Inferior parietal cortex (tissue), 1 donor: ENCODE measurements at regions not wholly inside any gene's neighbourhood (a gene's known extent, or its start where the extent isn't known, plus 50 kb on each side); places are given as distances from the start of the nearest gene placed in this dataset.
"Not testable (repeated sequence)": the region's sequence is repeated elsewhere in the genome, so short reads cannot be mapped to it uniquely, and the experiment has no call there.

Source experiments
- DNase-seq: peaks from one replicate; pipeline ENCODE4 v3.0.0-alpha.2; 2016; ENCODE audit errors: extremely low spot score

GRCh38 chr14:43438056-43438455 lies 1069.0 kb downstream of the FSCB start:
- DNase-seq: no peak

GRCh38 chr14:43418324-43418723 lies 1088.8 kb downstream of the FSCB start:
- DNase-seq: no peak

- no peak for DNase-seq
Observed at GRCh38 chr14:43413084-43413483, 1094.0 kb downstream of the FSCB start.

GRCh38 chr14:43411841-43412240 lies 1095.2 kb downstream of the FSCB start:
- no peak for DNase-seq

GRCh38 chr14:43410631-43411030 lies 1096.5 kb downstream of the FSCB start:
- DNase-seq: no peak

GRCh38 chr14:43408472-43408871 lies 1098.6 kb downstream of the FSCB start:
- DNase-seq: no peak

GRCh38 chr14:43407706-43408105 lies 1099.4 kb downstream of the FSCB start:
- DNase-seq: no peak

- DNase-seq: no peak
Observed at GRCh38 chr14:43406931-43407330, 1100.2 kb downstream of the FSCB start.

GRCh38 chr14:43399289-43399688 lies 1107.8 kb downstream of the FSCB start:
- DNase-seq: no peak

GRCh38 chr14:43370565-43370896 lies 1136.6 kb downstream of the FSCB start:
- DNase-seq: not testable (repeated sequence)

- no peak for DNase-seq
Observed at GRCh38 chr14:43369710-43370564, 1137.1 kb downstream of the FSCB start.

GRCh38 chr14:43362586-43362985 lies 1144.5 kb downstream of the FSCB start:
- DNase-seq: no peak

GRCh38 chr14:43361751-43362150 lies 1145.3 kb downstream of the FSCB start:
- no peak for DNase-seq

- no peak for DNase-seq
Observed at GRCh38 chr14:43360239-43360638, 1146.8 kb downstream of the FSCB start.

- no peak for DNase-seq
Observed at GRCh38 chr14:43359317-43359716, 1147.8 kb downstream of the FSCB start.

GRCh38 chr14:43356979-43357545 lies 1150.0 kb downstream of the FSCB start:
- no peak for DNase-seq

GRCh38 chr14:43356382-43356781 lies 1150.7 kb downstream of the FSCB start:
- DNase-seq: no peak

- no peak for DNase-seq
Observed at GRCh38 chr14:43341921-43342320, 1165.2 kb downstream of the FSCB start.

- DNase-seq: no peak
Observed at GRCh38 chr14:43338713-43339112, 1168.4 kb downstream of the FSCB start.

GRCh38 chr14:43336351-43336750 lies 1170.7 kb downstream of the FSCB start:
- DNase-seq: no peak

GRCh38 chr14:43326501-43327407 lies 1180.3 kb downstream of the FSCB start:
- not testable (repeated sequence) for DNase-seq

- no peak for DNase-seq
Observed at GRCh38 chr14:43316427-43316826, 1190.7 kb downstream of the FSCB start.
